Suprapubic skin (tissue), 4 donors: ENCODE measurements at regions not wholly inside any gene's neighbourhood (a gene's known extent, or its start where the extent isn't known, plus 50 kb on each side); places are given as distances from the start of the nearest gene placed in this dataset.

Source experiments
- EP300 ChIP-seq: sonication (generic); formaldehyde crosslinking; IDR thresholded peaks from one replicate; pipeline ENCODE4 v1.6.1; 2017; ENCODE audit warnings: antibody characterized with exemption
- POLR2AphosphoS5 ChIP-seq, 3 donors: sonication (generic); formaldehyde crosslinking; IDR thresholded peaks; one replicate each; pipeline ENCODE4 v1.6.1; 2017; ENCODE audit warnings: antibody characterized with exemption in 3 of 3
- TF ChIP-seq, protein P1 (sequence below), 2 donors: fragments of 200-600 bp in 1 of 2; fragments of 450-650 bp in 1 of 2; sonication (generic) in 1 of 2; IDR thresholded peaks; one replicate each; pipeline ENCODE4 v1.5.1; 2016 to 2019; ENCODE audit warnings: antibody characterized with exemption in 2 of 2, mild to moderate bottlenecking in 1 of 2, moderate library complexity in 1 of 2

GRCh38 chr18:27735117-27735516 is 441.8 kb downstream of the CDH2 start:
- TF ChIP-seq POLR2AphosphoS5 (IDR thresholded peaks at IDR 0.05) (no peak), EP300 (no peak)
- TF ChIP-seq, protein P1, sequence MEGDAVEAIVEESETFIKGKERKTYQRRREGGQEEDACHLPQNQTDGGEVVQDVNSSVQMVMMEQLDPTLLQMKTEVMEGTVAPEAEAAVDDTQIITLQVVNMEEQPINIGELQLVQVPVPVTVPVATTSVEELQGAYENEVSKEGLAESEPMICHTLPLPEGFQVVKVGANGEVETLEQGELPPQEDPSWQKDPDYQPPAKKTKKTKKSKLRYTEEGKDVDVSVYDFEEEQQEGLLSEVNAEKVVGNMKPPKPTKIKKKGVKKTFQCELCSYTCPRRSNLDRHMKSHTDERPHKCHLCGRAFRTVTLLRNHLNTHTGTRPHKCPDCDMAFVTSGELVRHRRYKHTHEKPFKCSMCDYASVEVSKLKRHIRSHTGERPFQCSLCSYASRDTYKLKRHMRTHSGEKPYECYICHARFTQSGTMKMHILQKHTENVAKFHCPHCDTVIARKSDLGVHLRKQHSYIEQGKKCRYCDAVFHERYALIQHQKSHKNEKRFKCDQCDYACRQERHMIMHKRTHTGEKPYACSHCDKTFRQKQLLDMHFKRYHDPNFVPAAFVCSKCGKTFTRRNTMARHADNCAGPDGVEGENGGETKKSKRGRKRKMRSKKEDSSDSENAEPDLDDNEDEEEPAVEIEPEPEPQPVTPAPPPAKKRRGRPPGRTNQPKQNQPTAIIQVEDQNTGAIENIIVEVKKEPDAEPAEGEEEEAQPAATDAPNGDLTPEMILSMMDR (IDR thresholded peaks at IDR 0.05) = no peak
